ENCODE measurements at regions not wholly inside any gene's neighbourhood (a gene's known extent, or its start where the extent isn't known, plus 50 kb on each side); places are given as distances from the start of the nearest gene placed in this dataset.

DNA sequence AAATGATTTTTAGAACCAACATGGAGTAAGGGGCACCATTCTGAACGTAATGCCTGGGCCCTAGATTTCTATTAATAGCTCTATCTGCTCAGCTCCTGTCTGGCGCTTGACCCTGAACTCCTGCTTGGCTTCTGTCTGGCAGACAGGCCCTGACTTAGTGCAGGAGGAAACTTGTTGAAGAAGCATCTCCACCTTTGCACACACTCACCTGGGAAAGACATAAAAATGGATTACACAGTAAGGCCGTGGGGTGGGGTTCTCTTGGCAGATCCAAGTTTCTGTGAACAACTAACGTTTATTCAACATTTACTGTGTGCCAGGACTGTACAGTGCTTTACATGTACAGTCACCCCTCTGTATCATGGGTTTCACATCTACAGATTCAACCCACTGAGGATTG, 62.1 kb upstream of the CNIH3 start:
- WGBS, 2 experiments (ENCODE audit: extremely low coverage in 1 of 2, insufficient coverage in 1 of 2, insufficient read length in 1 of 2, insufficient replicate concordance in 2 of 2, low coverage in 1 of 2, low lambda C conversion rate in 2 of 2, missing lambda C conversion rate in 1 of 2), result 80% methylated on average over 4 of the region's 4 CpGs; no CpG with 5 or more reads in 1 of the 2 experiments
- no peak overlapping the region for H3K27ac ChIP-seq (ENCODE audit: low read depth, low read length)
- no peak overlapping the region for H2BK120ac ChIP-seq (replicated peaks; ENCODE audit: low read depth, low read length)
- no peak for FAIRE-seq
- no peak overlapping the region for H2AK5ac ChIP-seq (ENCODE audit: low read depth, low read length)
- H3K18ac ChIP-seq (ENCODE audit: extremely low read depth, low read length), result no peak overlapping the region
- no peaks in the 10 kb centered on the region for H3K23me2 ChIP-seq (ENCODE audit: low read depth, low read length)
- no peak overlapping the region for H4K91ac ChIP-seq (replicated peaks; ENCODE audit: insufficient read length, low read length)
- no peak overlapping the region for H3K4me2 ChIP-seq (ENCODE audit: insufficient read depth in 1 of 2, low read depth in 2 of 2, low read length in 2 of 2)
- no peak overlapping the region for H3K56ac ChIP-seq (replicated peaks; ENCODE audit: insufficient read length, low read depth, low read length)
- no peak overlapping the region for H3K23ac ChIP-seq (ENCODE audit: insufficient read length)
- no peaks in the 10 kb centered on the region for H3K27me3 ChIP-seq (replicated peaks in 1 of 4; ENCODE audit: control insufficient read depth in 3 of 4, extremely low read depth in 1 of 4, insufficient read depth in 3 of 4, low read length in 3 of 4)
- no peaks in the 10 kb centered on the region for H3K4me1 ChIP-seq (replicated peaks in 1 of 4; ENCODE audit: control insufficient read depth in 3 of 4, insufficient read depth in 4 of 4, low read length in 3 of 4)
- H3K79me2 ChIP-seq (ENCODE audit: control insufficient read depth in 1 of 2, insufficient read depth in 2 of 2, low read length in 2 of 2), result no peaks in the 10 kb centered on the region
- no peak overlapping the region for H4K5ac ChIP-seq (ENCODE audit: insufficient read length, low read depth, low read length)
- no peaks in the 10 kb centered on the region for H3K9me3 ChIP-seq (ENCODE audit: insufficient read depth in 2 of 2, low read depth in 1 of 2, low read length in 1 of 2)
- H3K14ac ChIP-seq (ENCODE audit: insufficient read length), result no peak overlapping the region
- no peak overlapping the region for H2BK12ac ChIP-seq (ENCODE audit: low read depth, low read length)
- H2BK15ac ChIP-seq (ENCODE audit: low read length), result no peak overlapping the region
- no peak overlapping the region for H4K8ac ChIP-seq (ENCODE audit: extremely low read depth, insufficient read depth, low read length)
- no peak for TF ChIP-seq ATF3 (IDR thresholded peaks at IDR 0.05; ENCODE audit: insufficient read depth, low read depth, low read length)
- TF ChIP-seq CEBPB (IDR thresholded peaks at IDR 0.05; ENCODE audit: low read depth, low read length), result no peak
- no peak for TF ChIP-seq NRF1 (IDR thresholded peaks at IDR 0.05; ENCODE audit: low read depth, low read length)
- no peak for TF ChIP-seq KDM1A (IDR thresholded peaks at IDR 0.05; ENCODE audit: borderline replicate concordance, low read length)
- no peak for TF ChIP-seq POLR2AphosphoS5 (IDR thresholded peaks at IDR 0.05; ENCODE audit: low read depth, low read length)
- TF ChIP-seq POLR2A (IDR thresholded peaks at IDR 0.05; ENCODE audit: control extremely low read depth in 1 of 2, low read depth in 2 of 2, low read length in 2 of 2), result no peak
- TF ChIP-seq EGR1 (IDR thresholded peaks at IDR 0.05; ENCODE audit: borderline replicate concordance, low read depth, low read length), result no peak
- no peak overlapping the region for H3K4ac ChIP-seq (replicated peaks; ENCODE audit: insufficient read length, low read depth, low read length)
- H3K4me3 ChIP-seq (ENCODE audit: extremely low read depth in 1 of 4, insufficient read depth in 2 of 4, low read depth in 3 of 4, low read length in 4 of 4), result no peak overlapping the region
- POLR2A ChIA-PET (ENCODE audit: partially characterized antibody), result no interaction called here
- H2BK5ac ChIP-seq (ENCODE audit: low read depth, low read length), result no peak overlapping the region
- no peaks in the 10 kb centered on the region for H3K79me1 ChIP-seq (ENCODE audit: low read depth, low read length)
- no peaks in the 10 kb centered on the region for H4K20me1 ChIP-seq (replicated peaks in 1 of 2; ENCODE audit: control insufficient read depth in 1 of 2, insufficient read depth in 2 of 2, low read length in 2 of 2)
- H2BK20ac ChIP-seq (ENCODE audit: low read length), result no peak overlapping the region
- H3K36me3 ChIP-seq (ENCODE audit: control insufficient read depth in 2 of 4, insufficient read depth in 4 of 4, low read length in 3 of 4), result no peaks in the 10 kb centered on the region
- no peak overlapping the region for H2AFZ ChIP-seq (ENCODE audit: low read length)
- CTCF ChIA-PET (ENCODE audit: partially characterized antibody), result interaction anchor here (1.2 to 1.5 kb wide), 2 partner anchors 10 to 16 kb away, joined by 3 to 4 read pairs; no protein-coding TSS in a partner anchor
- DNase-seq (ENCODE audit: low read depth in 1 of 2, low spot score in 2 of 2), result no peak
- H3K9ac ChIP-seq (replicated peaks in 1 of 4; ENCODE audit: extremely low read depth in 1 of 4, low read depth in 3 of 4, low read length in 3 of 4), result no peak overlapping the region

All from H1 (cell line).